ENCODE measurements at regions not wholly inside any gene's neighbourhood (a gene's known extent, or its start where the extent isn't known, plus 50 kb on each side); places are given as distances from the start of the nearest gene placed in this dataset.

DNA sequence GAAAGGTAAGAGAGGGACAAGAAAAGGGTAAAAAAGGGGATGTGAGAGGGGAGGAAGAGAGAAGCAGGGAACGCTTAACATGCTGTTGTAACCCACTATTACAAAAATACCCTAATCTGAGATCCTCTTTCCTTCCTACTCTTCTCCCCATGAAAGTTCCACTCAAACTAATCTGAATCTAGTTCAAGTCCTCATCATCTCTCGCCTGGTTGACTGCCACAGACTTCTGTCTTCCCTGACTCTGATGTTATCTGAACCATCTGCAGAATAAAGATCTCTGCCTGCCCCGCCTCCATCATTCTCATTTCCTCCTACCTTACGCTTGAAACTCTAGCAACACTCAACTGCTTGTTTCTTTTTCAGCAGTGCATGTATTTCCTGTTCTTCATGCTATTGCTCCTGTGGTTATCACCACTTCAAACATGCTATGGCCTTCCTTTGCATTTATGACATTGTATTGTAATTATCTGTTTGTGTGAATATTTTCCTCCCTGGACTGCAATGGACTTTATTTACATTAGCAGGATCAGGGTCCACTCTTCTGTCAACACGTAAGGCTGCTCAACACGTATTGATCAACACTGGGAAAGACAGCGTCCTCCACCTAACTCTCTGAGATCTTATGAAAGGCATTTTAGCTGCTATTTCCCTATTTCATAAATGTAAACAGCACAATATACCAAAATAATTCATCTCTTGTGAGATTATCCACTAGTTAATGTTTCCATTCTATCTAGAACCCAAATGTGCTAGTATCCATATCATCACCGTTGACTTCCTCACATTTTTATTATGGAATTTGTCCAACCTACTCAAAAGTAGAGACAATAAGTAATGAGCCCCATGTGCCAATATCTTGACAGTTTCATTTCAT is 215.5 kb upstream of the USP25 start:
- H3K4me3 ChIP-seq (replicated peaks in 1 of 3; ENCODE audit: insufficient read depth in 1 of 3, low read depth in 2 of 3, low read length in 3 of 3): peak overlapping the region; percentile 36 to 41 (median 38); a peak in 4 of 6 replicates
- H4K20me1 ChIP-seq (ENCODE audit: insufficient read depth, low read length): no peaks in the 10 kb centered on the region
- ATAC-seq (peak; percentile 100), FAIRE-seq (peak; percentile 70), DNase-seq (ENCODE audit: low spot score) (peak; percentile 94)
- ChIA-PET POLR2A (no interaction called here), CTCF (ENCODE audit: low intra/inter-chr PET ratio, low total read pairs) (no interaction called here)
- H3K79me2 ChIP-seq (ENCODE audit: insufficient read depth, low read length): no peaks in the 10 kb centered on the region
- peak overlapping the region; percentile 79 for H3K27ac ChIP-seq (ENCODE audit: extremely low read length, insufficient read depth, low read length)
- H3K9ac ChIP-seq (ENCODE audit: insufficient read depth, low read depth, low read length): peak overlapping the region; percentile 59
- H3K27me3 ChIP-seq (ENCODE audit: control insufficient read depth in 1 of 2, insufficient read depth in 2 of 2, low read length in 2 of 2): no peaks in the 10 kb centered on the region; a peak in 1 of 5 replicates
- under 1% methylated on average over 8 of the region's 8 CpGs for WGBS (ENCODE audit: low lambda C conversion rate)
- H3K9me3 ChIP-seq (ENCODE audit: low read length): no peaks in the 10 kb centered on the region
- peak overlapping the region; percentile 11 for H2AFZ ChIP-seq (ENCODE audit: low read length)
- H3K4me1 ChIP-seq (ENCODE audit: insufficient read depth, low read length): peaks cover 42% of the 10 kb centered on the region
- intact Hi-C loops (cut with micrococcal nuclease; ENCODE audit: unreplicated experiment) (loop anchor here (5.0 kb wide), 1 partner anchor 1132 kb away; the partner anchor contains the start of gene HSPA13), in situ Hi-C loops (cut with HindIII; ENCODE audit: extremely low pct_ligation_motif_present, low pct_unique_long_range_greater_than_20kb) (no loop called here)
- no TSS peak for BruUV-seq (replicated peaks)
- H3K4me2 ChIP-seq (ENCODE audit: low read depth, low read length): peak overlapping the region; percentile 81
- no peaks in the 10 kb centered on the region for H3K36me3 ChIP-seq (replicated peaks in 1 of 2; ENCODE audit: control insufficient read depth in 1 of 2, insufficient read depth in 2 of 2, low read length in 2 of 2)
- TF ChIP-seq NR2F1 (CRISPR knock-in tag; IDR thresholded peaks at IDR 0.05) (peak in 1 of 2 experiments; percentile 51; a peak in 1 of 4 replicates), STAT6 (CRISPR knock-in tag; IDR thresholded peaks at IDR 0.05; ENCODE audit: borderline replicate concordance) (peak; percentile 81; the same call in 1 of the 2 replicates), ZBTB7A (CRISPR knock-in tag; IDR thresholded peaks at IDR 0.05) (no peak), ARNT (IDR thresholded peaks at IDR 0.05) (no peak), ZNF678 (CRISPR knock-in tag; IDR thresholded peaks at IDR 0.05) (no peak), SP5 (CRISPR knock-in tag; IDR thresholded peaks at IDR 0.05; ENCODE audit: borderline replicate concordance, low read depth) (peak; percentile 90; the same call in 1 of the 2 replicates), EP300 (IDR thresholded peaks at IDR 0.05; ENCODE audit: low read depth in 2 of 2, low read length in 2 of 2) (peak; percentile 76 to 92; a peak in 3 of 4 replicates), EP300 (CRISPR knock-in tag; IDR thresholded peaks at IDR 0.05; ENCODE audit: borderline replicate concordance) (peak; percentile 85), ARID2 (CRISPR knock-in tag; IDR thresholded peaks at IDR 0.05; ENCODE audit: borderline replicate concordance) (no peak), ZNF530 (CRISPR knock-in tag; IDR thresholded peaks at IDR 0.05; ENCODE audit: low read depth) (no peak), MIXL1 (CRISPR knock-in tag; IDR thresholded peaks at IDR 0.05) (peak; percentile 90), ZC3H4 (CRISPR knock-in tag; IDR thresholded peaks at IDR 0.05; ENCODE audit: borderline replicate concordance) (no peak), ZBTB25 (CRISPR knock-in tag; IDR thresholded peaks at IDR 0.05) (peak; percentile 71; the same call in 1 of the 2 replicates), ONECUT2 (CRISPR knock-in tag; IDR thresholded peaks at IDR 0.05) (peak; percentile 93), POGK (CRISPR knock-in tag; conservative IDR thresholded peaks at IDR 0.05) (peak; percentile 64; the same call in 1 of the 2 replicates)
- TF ChIP-seq, protein P1, sequence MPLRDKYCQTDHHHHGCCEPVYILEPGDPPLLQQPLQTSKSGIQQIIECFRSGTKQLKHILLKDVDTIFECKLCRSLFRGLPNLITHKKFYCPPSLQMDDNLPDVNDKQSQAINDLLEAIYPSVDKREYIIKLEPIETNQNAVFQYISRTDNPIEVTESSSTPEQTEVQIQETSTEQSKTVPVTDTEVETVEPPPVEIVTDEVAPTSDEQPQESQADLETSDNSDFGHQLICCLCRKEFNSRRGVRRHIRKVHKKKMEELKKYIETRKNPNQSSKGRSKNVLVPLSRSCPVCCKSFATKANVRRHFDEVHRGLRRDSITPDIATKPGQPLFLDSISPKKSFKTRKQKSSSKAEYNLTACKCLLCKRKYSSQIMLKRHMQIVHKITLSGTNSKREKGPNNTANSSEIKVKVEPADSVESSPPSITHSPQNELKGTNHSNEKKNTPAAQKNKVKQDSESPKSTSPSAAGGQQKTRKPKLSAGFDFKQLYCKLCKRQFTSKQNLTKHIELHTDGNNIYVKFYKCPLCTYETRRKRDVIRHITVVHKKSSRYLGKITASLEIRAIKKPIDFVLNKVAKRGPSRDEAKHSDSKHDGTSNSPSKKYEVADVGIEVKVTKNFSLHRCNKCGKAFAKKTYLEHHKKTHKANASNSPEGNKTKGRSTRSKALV (CRISPR knock-in tag; IDR thresholded peaks at IDR 0.05): no peak
